ENCODE measurements at regions not wholly inside any gene's neighbourhood (a gene's known extent, or its start where the extent isn't known, plus 50 kb on each side); places are given as distances from the start of the nearest gene placed in this dataset.

DNA sequence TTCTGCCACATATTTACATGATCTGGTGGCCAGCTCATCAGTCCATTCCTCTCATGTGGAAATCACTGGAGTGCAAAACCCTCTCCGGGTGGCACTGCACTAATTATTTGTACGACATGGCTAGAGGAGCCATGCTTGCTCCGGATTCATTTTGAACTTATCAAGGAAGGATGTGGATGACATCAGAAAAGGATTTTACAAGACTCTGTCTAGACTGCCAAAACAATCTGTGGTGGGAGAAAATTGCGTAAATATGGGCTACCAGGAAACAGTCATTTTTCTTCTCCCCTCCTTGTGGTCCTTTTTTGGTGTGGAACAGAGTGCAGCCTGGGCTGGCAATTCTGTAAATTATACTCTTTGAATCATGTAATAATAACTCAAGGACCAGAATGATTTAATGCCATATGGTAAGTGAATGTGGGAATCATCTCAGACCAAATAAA lies 123.4 kb upstream of the IFNE start:
- no TSS peak for BruUV-seq (replicated peaks)
- Histone ChIP-seq H3K4me3 (replicated peaks in 1 of 3; ENCODE audit: insufficient read depth in 1 of 3, low read depth in 2 of 3, low read length in 3 of 3) (no peak overlapping the region), H2AFZ (ENCODE audit: low read length) (no peak overlapping the region)
- TF ChIP-seq, protein P1, sequence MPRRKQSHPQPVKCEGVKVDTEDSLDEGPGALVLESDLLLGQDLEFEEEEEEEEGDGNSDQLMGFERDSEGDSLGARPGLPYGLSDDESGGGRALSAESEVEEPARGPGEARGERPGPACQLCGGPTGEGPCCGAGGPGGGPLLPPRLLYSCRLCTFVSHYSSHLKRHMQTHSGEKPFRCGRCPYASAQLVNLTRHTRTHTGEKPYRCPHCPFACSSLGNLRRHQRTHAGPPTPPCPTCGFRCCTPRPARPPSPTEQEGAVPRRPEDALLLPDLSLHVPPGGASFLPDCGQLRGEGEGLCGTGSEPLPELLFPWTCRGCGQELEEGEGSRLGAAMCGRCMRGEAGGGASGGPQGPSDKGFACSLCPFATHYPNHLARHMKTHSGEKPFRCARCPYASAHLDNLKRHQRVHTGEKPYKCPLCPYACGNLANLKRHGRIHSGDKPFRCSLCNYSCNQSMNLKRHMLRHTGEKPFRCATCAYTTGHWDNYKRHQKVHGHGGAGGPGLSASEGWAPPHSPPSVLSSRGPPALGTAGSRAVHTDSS (CRISPR knock-in tag; conservative IDR thresholded peaks at IDR 0.05), result no peak
- TF ChIP-seq, protein P2, sequence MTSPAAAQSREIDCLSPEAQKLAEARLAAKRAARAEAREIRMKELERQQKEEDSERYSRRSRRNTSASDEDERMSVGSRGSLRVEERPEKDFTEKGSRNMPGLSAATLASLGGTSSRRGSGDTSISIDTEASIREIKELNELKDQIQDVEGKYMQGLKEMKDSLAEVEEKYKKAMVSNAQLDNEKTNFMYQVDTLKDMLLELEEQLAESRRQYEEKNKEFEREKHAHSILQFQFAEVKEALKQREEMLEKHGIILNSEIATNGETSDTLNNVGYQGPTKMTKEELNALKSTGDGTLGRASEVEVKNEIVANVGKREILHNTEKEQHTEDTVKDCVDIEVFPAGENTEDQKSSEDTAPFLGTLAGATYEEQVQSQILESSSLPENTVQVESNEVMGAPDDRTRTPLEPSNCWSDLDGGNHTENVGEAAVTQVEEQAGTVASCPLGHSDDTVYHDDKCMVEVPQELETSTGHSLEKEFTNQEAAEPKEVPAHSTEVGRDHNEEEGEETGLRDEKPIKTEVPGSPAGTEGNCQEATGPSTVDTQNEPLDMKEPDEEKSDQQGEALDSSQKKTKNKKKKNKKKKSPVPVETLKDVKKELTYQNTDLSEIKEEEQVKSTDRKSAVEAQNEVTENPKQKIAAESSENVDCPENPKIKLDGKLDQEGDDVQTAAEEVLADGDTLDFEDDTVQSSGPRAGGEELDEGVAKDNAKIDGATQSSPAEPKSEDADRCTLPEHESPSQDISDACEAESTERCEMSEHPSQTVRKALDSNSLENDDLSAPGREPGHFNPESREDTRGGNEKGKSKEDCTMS (CRISPR knock-in tag; conservative IDR thresholded peaks at IDR 0.05), result no peak
- TF ChIP-seq SMC3 (IDR thresholded peaks at IDR 0.05; ENCODE audit: low read length) (no peak), ZNF30 (CRISPR knock-in tag; IDR thresholded peaks at IDR 0.05) (no peak), ZNF24 (IDR thresholded peaks at IDR 0.05) (no peak), JDP2 (CRISPR knock-in tag; IDR thresholded peaks at IDR 0.05; ENCODE audit: borderline replicate concordance) (no peak), HMG20B (CRISPR knock-in tag; conservative IDR thresholded peaks at IDR 0.05) (no peak), NR2F2 (IDR thresholded peaks at IDR 0.05; ENCODE audit: borderline replicate concordance, low read depth) (no peak)
- TF ChIP-seq, protein P3, sequence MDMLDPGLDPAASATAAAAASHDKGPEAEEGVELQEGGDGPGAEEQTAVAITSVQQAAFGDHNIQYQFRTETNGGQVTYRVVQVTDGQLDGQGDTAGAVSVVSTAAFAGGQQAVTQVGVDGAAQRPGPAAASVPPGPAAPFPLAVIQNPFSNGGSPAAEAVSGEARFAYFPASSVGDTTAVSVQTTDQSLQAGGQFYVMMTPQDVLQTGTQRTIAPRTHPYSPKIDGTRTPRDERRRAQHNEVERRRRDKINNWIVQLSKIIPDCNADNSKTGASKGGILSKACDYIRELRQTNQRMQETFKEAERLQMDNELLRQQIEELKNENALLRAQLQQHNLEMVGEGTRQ (IDR thresholded peaks at IDR 0.05; ENCODE audit: low read depth, low read length), result no peak
- TF ChIP-seq, protein P3 (CRISPR knock-in tag; IDR thresholded peaks at IDR 0.05; ENCODE audit: borderline replicate concordance), result no peak
- TF ChIP-seq, protein P4, sequence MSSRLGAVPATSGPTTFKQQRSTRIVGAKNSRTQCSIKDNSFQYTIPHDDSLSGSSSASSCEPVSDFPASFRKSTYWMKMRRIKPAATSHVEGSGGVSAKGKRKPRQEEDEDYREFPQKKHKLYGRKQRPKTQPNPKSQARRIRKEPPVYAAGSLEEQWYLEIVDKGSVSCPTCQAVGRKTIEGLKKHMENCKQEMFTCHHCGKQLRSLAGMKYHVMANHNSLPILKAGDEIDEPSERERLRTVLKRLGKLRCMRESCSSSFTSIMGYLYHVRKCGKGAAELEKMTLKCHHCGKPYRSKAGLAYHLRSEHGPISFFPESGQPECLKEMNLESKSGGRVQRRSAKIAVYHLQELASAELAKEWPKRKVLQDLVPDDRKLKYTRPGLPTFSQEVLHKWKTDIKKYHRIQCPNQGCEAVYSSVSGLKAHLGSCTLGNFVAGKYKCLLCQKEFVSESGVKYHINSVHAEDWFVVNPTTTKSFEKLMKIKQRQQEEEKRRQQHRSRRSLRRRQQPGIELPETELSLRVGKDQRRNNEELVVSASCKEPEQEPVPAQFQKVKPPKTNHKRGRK (CRISPR knock-in tag; IDR thresholded peaks at IDR 0.05), result no peak
- TF ChIP-seq, protein P5, sequence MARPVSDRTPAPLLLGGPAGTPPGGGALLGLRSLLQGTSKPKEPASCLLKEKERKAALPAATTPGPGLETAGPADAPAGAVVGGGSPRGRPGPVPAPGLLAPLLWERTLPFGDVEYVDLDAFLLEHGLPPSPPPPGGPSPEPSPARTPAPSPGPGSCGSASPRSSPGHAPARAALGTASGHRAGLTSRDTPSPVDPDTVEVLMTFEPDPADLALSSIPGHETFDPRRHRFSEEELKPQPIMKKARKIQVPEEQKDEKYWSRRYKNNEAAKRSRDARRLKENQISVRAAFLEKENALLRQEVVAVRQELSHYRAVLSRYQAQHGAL (CRISPR knock-in tag; IDR thresholded peaks at IDR 0.05; ENCODE audit: not compliant biosample characterization), result no peak
- TF ChIP-seq, protein P6, sequence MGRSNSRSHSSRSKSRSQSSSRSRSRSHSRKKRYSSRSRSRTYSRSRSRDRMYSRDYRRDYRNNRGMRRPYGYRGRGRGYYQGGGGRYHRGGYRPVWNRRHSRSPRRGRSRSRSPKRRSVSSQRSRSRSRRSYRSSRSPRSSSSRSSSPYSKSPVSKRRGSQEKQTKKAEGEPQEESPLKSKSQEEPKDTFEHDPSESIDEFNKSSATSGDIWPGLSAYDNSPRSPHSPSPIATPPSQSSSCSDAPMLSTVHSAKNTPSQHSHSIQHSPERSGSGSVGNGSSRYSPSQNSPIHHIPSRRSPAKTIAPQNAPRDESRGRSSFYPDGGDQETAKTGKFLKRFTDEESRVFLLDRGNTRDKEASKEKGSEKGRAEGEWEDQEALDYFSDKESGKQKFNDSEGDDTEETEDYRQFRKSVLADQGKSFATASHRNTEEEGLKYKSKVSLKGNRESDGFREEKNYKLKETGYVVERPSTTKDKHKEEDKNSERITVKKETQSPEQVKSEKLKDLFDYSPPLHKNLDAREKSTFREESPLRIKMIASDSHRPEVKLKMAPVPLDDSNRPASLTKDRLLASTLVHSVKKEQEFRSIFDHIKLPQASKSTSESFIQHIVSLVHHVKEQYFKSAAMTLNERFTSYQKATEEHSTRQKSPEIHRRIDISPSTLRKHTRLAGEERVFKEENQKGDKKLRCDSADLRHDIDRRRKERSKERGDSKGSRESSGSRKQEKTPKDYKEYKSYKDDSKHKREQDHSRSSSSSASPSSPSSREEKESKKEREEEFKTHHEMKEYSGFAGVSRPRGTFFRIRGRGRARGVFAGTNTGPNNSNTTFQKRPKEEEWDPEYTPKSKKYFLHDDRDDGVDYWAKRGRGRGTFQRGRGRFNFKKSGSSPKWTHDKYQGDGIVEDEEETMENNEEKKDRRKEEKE (IDR thresholded peaks at IDR 0.05), result no peak

More for the DNA sequence above, 123.4 kb upstream of the IFNE start:
- Histone ChIP-seq H3K27ac (ENCODE audit: extremely low read length, insufficient read depth, low read length) (no peak overlapping the region), H3K4me2 (ENCODE audit: low read depth, low read length) (no peak overlapping the region), H3K27me3 (ENCODE audit: control insufficient read depth in 1 of 2, insufficient read depth in 2 of 2, low read length in 2 of 2) (no peaks in the 10 kb centered on the region), H3K36me3 (replicated peaks in 1 of 2; ENCODE audit: control insufficient read depth in 1 of 2, insufficient read depth in 2 of 2, low read length in 2 of 2) (no peaks in the 10 kb centered on the region), H3K9ac (ENCODE audit: insufficient read depth, low read depth, low read length) (no peak overlapping the region), H3K4me1 (ENCODE audit: insufficient read depth, low read length) (no peaks in the 10 kb centered on the region), H4K20me1 (ENCODE audit: insufficient read depth, low read length) (no peaks in the 10 kb centered on the region), H3K79me2 (ENCODE audit: insufficient read depth, low read length) (no peaks in the 10 kb centered on the region), H3K9me3 (ENCODE audit: low read length) (no peaks in the 10 kb centered on the region)
- ATAC-seq, result no peak
- in situ Hi-C loops (cut with HindIII; ENCODE audit: extremely low pct_ligation_motif_present, low pct_unique_long_range_greater_than_20kb), result no loop called here
- intact Hi-C loops (cut with micrococcal nuclease; ENCODE audit: unreplicated experiment), result no loop called here
- ChIA-PET CTCF (ENCODE audit: low intra/inter-chr PET ratio, low total read pairs) (no interaction called here), POLR2A (no interaction called here)
- WGBS (ENCODE audit: low lambda C conversion rate), result 0% methylated on average over 4 of the region's 4 CpGs
- DNase-seq (ENCODE audit: low spot score), result no peak
- FAIRE-seq, result no peak

Measured in HepG2 (cell line).